GM19372 (cell line): ENCODE measurements at regions not wholly inside any gene's neighbourhood (a gene's known extent, or its start where the extent isn't known, plus 50 kb on each side); places are given as distances from the start of the nearest gene placed in this dataset.
A peak's percentile ranks its signal among the peaks of the same experiment; 100 is the strongest.
"Not testable (repeated sequence)": the region's sequence is repeated elsewhere in the genome, so short reads cannot be mapped to it uniquely, and the experiment has no call there.

ENCODE experiments used
- ATAC-seq: cut with Tn5 transposase; IDR thresholded peaks from one replicate; pipeline ENCODE4 v1.9.1; 2021; ENCODE audit warnings: mild to moderate bottlenecking, low read depth, moderate library complexity; ENCODE audit not compliant: unreplicated experiment

- ATAC-seq: no peak
These were observed 114.3 kb upstream of the ETV6 start for GRCh38 chr12:11535127-11535526.

GRCh38 chr12:11539156-11539555 is 110.3 kb upstream of the ETV6 start:
- ATAC-seq: no peak

DNA sequence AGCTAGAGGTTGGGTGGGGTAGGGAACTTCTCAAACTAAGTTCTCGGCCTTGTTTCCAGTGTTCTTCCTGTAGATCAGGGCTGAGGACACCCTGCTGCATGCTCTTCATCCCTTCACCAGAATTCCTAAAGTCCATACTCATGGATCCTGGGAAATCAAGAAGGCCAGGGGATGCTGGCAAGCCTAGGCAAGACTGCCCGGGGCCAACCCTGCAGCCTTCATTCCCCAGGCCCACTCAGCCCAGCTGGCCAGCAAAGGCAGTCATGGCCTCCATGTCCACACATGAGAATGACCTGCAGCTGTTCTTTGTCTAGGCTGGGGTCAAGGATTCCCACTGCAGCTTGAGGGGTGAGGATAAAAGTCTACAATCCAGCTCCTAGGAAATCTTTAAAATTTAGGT is 109.3 kb upstream of the ETV6 start:
- no peak for ATAC-seq

GRCh38 chr12:11540615-11541310 is 108.7 kb upstream of the ETV6 start:
- ATAC-seq: no peak

DNA sequence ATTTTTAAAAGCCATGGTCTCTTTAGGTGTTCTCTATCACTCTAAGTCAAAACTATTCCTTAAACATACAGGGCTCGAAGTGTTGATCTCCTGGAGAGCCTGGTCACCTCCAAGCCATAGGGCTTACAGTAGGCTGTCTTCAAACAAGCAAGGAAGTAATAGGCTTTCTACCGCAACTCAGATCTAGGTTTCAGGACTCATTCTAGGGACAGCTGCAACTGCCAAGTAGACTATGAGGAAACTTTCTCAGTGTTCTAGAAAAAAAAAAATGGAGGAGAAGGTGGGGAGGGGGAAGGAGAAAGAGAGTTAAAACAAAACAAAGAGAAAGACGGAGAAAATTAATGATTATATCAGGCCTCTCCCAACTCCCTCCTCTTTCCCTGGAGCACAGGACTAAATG is 106.9 kb upstream of the ETV6 start:
- ATAC-seq: no peak

GRCh38 chr12:11543457-11544158 is 105.9 kb upstream of the ETV6 start:
- ATAC-seq: no peak

DNA sequence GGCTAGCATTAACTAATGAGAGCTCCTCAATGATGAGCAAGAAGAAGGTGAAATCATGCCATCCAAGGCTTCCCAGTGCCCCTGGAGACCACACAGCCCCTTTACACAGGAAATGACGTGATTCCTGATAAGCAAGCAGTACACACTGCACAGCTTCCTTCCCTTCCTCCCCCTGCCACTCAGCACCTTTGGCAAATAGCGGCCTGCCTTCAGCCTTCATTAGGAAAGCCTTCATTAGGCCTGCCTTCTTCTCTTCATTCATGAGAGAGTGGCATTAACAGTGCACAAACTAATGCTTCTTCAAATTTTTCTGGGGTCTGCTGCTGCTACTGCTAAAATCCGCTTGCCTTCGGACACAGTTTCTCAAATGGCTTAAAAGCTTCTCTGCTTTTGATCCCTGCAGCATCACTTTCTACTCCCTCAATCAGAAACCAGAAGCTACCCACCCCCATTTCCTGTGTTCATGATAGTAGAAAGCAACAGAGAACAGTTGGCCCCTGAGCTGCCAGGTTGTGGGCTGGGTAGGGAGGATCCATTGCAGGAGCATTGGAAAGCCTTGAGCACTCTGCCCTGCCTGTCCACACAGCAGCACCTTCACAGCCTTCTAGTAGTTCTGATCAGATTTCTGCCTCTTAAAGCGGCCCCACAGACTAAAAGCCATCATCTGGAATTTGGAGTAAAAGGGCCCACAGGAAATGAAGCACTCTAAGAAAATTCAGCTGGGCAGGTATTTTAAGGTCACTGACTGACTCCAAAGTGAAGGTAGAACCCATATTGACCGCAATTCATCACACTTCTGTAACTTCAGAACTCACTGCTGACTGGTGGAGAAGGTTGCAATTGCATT is 103.8 kb upstream of the ETV6 start:
- ATAC-seq: peak; percentile 76

DNA sequence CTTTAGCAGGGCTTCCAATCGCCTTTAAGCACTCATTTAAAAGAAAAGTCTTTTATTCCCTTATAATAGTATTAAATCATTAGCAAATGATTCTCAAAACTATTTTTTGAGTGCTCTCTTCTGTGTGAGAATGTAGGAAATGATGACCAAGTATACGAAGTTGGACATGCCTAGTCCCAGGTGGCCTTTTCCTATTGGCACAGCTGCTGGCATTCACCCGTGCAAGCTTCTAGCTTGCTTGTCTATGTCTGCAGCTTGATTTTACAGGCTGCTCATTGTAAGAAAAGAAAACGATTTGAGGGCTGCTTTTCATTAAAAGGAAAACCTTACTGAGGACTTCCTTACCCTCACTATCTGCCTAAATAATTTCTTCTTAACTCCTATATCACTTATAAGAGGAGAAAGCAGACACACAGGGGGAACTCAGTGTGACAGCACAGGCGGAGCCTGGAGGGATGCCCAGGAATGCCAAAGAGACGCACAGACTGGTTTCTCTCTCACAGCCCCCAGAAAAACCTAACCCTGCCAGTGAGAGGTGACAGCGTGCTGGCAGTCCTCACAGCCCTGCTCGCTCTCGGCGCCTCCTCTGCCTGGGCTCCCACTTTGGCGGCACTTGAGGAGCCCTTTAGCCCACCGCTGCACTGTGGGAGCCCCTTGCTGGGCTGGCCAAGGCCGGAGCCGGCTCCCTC is 102.7 kb upstream of the ETV6 start:
- ATAC-seq: not testable (repeated sequence)

DNA sequence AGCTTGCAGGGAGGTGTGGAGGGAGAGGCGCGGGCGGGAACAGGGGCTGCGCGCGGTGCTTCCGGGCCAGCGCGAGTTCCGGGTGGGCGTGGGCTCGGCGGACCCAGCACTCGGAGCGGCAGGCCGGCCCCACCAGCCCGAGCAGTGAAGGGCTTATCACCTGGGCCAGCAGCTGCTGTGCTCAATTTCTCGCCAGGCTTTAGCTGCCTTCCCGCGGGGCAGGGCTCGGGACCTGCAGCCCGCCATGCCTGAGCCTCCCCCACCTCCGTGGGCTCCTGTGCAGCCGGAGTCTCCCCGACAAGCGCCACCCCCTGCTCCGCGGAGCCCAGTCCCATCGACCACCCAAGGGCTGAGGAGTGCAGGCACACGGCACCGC is 102.2 kb upstream of the ETV6 start:
- not testable (repeated sequence) for ATAC-seq

DNA sequence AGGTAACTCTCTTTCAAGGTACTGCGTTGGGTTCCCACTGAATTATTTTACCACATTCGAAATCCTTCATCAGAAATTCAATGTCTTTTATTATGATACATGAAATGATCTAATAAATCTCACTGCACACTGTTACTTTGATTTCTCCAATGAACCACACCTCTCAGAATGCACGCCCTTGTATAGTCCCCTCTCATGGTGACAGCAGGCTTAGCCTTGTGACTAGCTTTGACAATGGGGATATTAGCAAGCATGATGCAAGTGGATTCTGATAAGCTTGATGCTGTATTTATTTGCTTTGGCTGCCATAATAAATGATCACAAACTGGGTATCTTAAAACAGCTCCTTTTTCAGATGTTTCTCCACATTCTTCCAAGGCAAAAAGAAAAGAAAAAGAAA is 100.4 kb upstream of the ETV6 start:
- ATAC-seq: no peak

DNA sequence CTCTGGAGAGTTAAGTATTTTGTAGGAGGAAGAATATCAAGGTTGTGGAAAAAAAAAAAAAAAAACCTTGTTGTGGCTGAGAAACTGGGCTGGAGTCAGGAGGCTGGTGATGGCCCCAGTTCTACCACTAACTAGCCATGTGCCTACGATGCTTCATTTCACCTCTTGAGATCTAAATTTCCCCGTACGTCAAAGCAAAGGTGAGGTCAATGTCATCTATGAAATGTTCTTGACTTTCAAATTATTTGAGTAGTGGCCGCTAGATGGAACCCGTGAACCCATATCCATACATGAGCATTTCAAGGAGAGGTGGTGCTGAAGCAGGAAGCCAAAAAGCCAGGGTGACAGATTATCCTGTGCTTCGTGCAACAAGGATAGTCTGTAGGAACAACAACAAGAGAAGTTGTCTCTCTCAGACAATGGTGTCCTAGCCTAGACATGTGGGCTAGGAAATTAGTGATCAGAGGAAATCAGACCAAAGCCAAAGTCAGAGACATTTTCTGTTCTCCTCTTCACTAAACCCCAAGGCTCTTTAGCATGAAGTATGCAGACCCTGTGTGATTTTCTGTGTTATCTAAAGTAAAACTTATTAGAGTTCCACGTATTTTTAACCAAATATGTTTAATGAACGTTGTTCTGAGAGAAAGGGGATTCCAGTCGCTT is 95.5 kb upstream of the ETV6 start:
- ATAC-seq: peak; percentile 72

GRCh38 chr12:11555195-11555594 is 94.3 kb upstream of the ETV6 start:
- ATAC-seq: no peak

- no peak for ATAC-seq
These were observed 93.5 kb upstream of the ETV6 start for GRCh38 chr12:11555743-11556625.

DNA sequence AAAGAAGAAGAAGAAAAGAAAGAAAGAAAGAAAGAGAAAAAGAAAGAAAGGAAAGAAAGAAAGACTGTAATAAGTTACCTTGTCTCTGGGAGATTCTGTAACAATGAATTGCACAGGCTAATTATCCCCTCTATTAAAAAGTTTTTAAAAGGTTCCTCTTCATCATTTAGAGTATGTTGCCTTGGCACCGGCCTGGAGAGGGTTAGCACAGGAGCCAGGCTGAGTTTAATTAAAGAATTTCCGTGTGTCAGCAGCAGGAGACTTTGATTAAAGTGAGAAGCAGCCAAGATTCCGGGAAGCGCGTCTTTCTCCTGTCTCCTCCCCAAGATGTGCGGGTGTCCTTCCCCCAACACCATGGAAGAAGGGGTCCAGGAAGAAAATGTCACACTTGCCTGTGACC is 92.8 kb upstream of the ETV6 start:
- no peak for ATAC-seq

- ATAC-seq: no peak
These were observed 89.7 kb upstream of the ETV6 start for GRCh38 chr12:11559626-11560340.

DNA sequence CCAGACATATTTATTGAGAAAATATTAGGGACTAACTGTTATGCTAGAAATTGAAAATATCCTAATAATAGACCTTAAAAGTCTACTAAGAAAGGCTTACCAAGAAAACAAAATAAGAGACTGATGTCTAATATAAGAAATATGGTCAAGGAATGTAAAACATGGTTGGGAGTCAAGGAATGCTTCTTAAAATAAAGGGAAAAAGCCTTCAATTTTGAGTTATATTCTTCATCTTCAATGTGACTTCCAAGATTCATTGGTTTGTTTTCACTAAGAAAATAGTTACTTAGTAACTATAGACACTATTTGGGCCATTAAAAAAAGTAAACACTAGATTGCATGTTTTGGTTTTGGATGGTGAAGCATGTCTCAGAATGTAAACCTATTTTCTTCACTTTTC is 88.1 kb upstream of the ETV6 start:
- no peak for ATAC-seq

- ATAC-seq: no peak
These were observed 85.4 kb upstream of the ETV6 start for GRCh38 chr12:11563785-11564739.
